IMR-90 (cell line): ENCODE measurements at regions not wholly inside any gene's neighbourhood (a gene's known extent, or its start where the extent isn't known, plus 50 kb on each side); places are given as distances from the start of the nearest gene placed in this dataset.

Experiments
- BHLHE40 ChIP-seq: fragments of 150-350 bp; IDR thresholded peaks from 2 replicates; pipeline ENCODE4 v1.6.1; 2016; ENCODE audit warnings: mild to moderate bottlenecking, low read depth, low read length
- CEBPB ChIP-seq: IDR thresholded peaks from 2 replicates; pipeline ENCODE4 v1.6.1; 2012; ENCODE audit warnings: low read depth, low read length, improper control_type of control experiment
- CTCF ChIP-seq: conservative IDR thresholded peaks from 2 replicates; pipeline ENCODE4 v1.5.1; 2012; ENCODE audit warnings: mild to moderate bottlenecking, low read depth, low read length, improper control_type of control experiment
- ELK1 ChIP-seq: fragments of 150-350 bp; IDR thresholded peaks from 2 replicates; pipeline ENCODE4 v1.6.1; 2016; ENCODE audit warnings: low read depth, mild to moderate bottlenecking, low read length, moderate library complexity, borderline replicate concordance
- FOS ChIP-seq: fragments of 150-350 bp; IDR thresholded peaks from 2 replicates; pipeline ENCODE4 v1.6.1; 2016; ENCODE audit warnings: low read depth, low read length
- MXI1 ChIP-seq: IDR thresholded peaks from 2 replicates; pipeline ENCODE4 v1.6.1; 2012; ENCODE audit warnings: low read depth, mild to moderate bottlenecking, low read length, moderate library complexity, borderline replicate concordance
- NFE2L2 ChIP-seq: fragments of 150-350 bp; IDR thresholded peaks from 2 replicates; pipeline ENCODE4 v1.6.1; 2016; ENCODE audit warnings: low read depth, mild to moderate bottlenecking, low read length
- POLR2A ChIP-seq: IDR thresholded peaks from 2 replicates; pipeline ENCODE4 v1.6.1; 2012; ENCODE audit warnings: mild to moderate bottlenecking, low read depth, low read length
- RAD21 ChIP-seq: IDR thresholded peaks from 2 replicates; pipeline ENCODE4 v1.6.1; 2012; ENCODE audit warnings: low read length, improper control_type of control experiment
- USF2 ChIP-seq: fragments of 150-350 bp; IDR thresholded peaks from 2 replicates; pipeline ENCODE4 v1.6.1; 2017; ENCODE audit warnings: mild to moderate bottlenecking, antibody characterized with exemption, low read length, low read depth

GRCh38 chr3:176202652-176203051 lies 994.6 kb downstream of the TBL1XR1 start:
- TF ChIP-seq POLR2A (no peak), CTCF (no peak), NFE2L2 (no peak), BHLHE40 (no peak), CEBPB (no peak), FOS (no peak), USF2 (no peak), ELK1 (no peak), RAD21 (no peak), MXI1 (no peak)
